Mammary epithelial cell (primary cell): ENCODE measurements at regions not wholly inside any gene's neighbourhood (a gene's known extent, or its start where the extent isn't known, plus 50 kb on each side); places are given as distances from the start of the nearest gene placed in this dataset.
"Not testable (repeated sequence)": the region's sequence is repeated elsewhere in the genome, so short reads cannot be mapped to it uniquely, and the experiment has no call there.

Source experiments
- CTCF ChIP-seq, 2 donors: IDR thresholded peaks in 1 of 2; conservative IDR thresholded peaks in 1 of 2; 2 replicates each; pipeline ENCODE4 v1.5.1; 2011 to 2012; ENCODE audit warnings: inconsistent platforms in 2 of 2, low read length in 2 of 2, mild to moderate bottlenecking in 2 of 2, control low read depth in 1 of 2, low read depth in 1 of 2; ENCODE audit not compliant: insufficient read depth in 1 of 2; ENCODE audit errors: extremely low read depth in 1 of 2
- EZH2 ChIP-seq: IDR thresholded peaks from 2 replicates; pipeline ENCODE4 v1.6.1; 2012; ENCODE audit warnings: low read length, inconsistent platforms, borderline replicate concordance

GRCh38 chr18:14967246-14967645, 219.3 kb downstream of the ANKRD30B start:
- not testable (repeated sequence) for TF ChIP-seq CTCF (conservative IDR thresholded peaks at IDR 0.05 in 1 of 2, IDR thresholded peaks at IDR 0.05 in 1 of 2; ENCODE audit: extremely low read depth in 1 of 2, insufficient read depth in 1 of 2, low read depth in 1 of 2, low read length in 2 of 2); EZH2
